DND-41 (cell line): ENCODE measurements at regions not wholly inside any gene's neighbourhood (a gene's known extent, or its start where the extent isn't known, plus 50 kb on each side); places are given as distances from the start of the nearest gene placed in this dataset.

Experiments used
- ATAC-seq: fragments of 200-7000 bp; cut with Tn5 transposase; 3 replicates; pipeline ENCODE4 v1.9.1; 2021; ENCODE audit warnings: low read depth; ENCODE audit not compliant: insufficient read depth
- DNase-seq: peaks from one replicate; pipeline ENCODE4 v3.0.0-alpha.2; 2020
- H2AFZ ChIP-seq: 2 replicates; pipeline ENCODE4 v1.6.0; 2012; ENCODE audit warnings: low read depth, low read length
- H3K27ac ChIP-seq: 2 replicates; pipeline ENCODE4 v1.5.1; 2012; ENCODE audit warnings: low read length, inconsistent platforms
- H3K27me3 ChIP-seq: fragments of 200-600 bp; sonication (generic); 2 replicates; pipeline ENCODE4 v1.6.0; 2012; ENCODE audit warnings: low read length, mild to moderate bottlenecking, inconsistent platforms; ENCODE audit not compliant: insufficient read depth, poor library complexity
- H3K36me3 ChIP-seq: 2 replicates; pipeline ENCODE4 v1.5.1; 2012; ENCODE audit warnings: low read length, inconsistent platforms; ENCODE audit not compliant: insufficient read depth
- H3K4me1 ChIP-seq: 2 replicates; pipeline ENCODE4 v1.5.1; 2012; ENCODE audit warnings: mild to moderate bottlenecking, low read length; ENCODE audit not compliant: insufficient read depth
- H3K4me2 ChIP-seq: 2 replicates; pipeline ENCODE4 v1.6.0; 2012; ENCODE audit warnings: mild to moderate bottlenecking, moderate library complexity, low read length, inconsistent platforms; ENCODE audit not compliant: insufficient read depth
- H3K4me3 ChIP-seq, 2 experiments: fragments of 200-600 bp in 1 of 2; shearing (Covaris generic) in 1 of 2; 2 replicates each; pipeline ENCODE4 v1.5.1; 2012 to 2016; ENCODE audit warnings: inconsistent platforms in 2 of 2, low read length in 2 of 2, mild to moderate bottlenecking in 2 of 2, low read depth in 1 of 2, moderate library complexity in 1 of 2
- H3K79me2 ChIP-seq: 2 replicates; pipeline ENCODE4 v1.6.0; 2012; ENCODE audit warnings: low read length, inconsistent platforms; ENCODE audit not compliant: insufficient read depth
- H3K9ac ChIP-seq: 2 replicates; pipeline ENCODE4 v1.6.0; 2012; ENCODE audit warnings: low read depth, mild to moderate bottlenecking, inconsistent platforms, low read length, moderate library complexity
- H3K9me3 ChIP-seq: 2 replicates; pipeline ENCODE4 v1.5.1; 2012; ENCODE audit warnings: low read length, moderate library complexity, mild to moderate bottlenecking, inconsistent platforms; ENCODE audit not compliant: insufficient read depth, severe bottlenecking
- H4K20me1 ChIP-seq: 2 replicates; pipeline ENCODE4 v1.6.0; 2012; ENCODE audit warnings: low read length; ENCODE audit not compliant: insufficient read depth
- EZH2 ChIP-seq: IDR thresholded peaks from 3 replicates; pipeline ENCODE4 v1.6.1; 2012; ENCODE audit warnings: borderline replicate concordance, low read depth, mild to moderate bottlenecking, moderate library complexity, low read length, inconsistent platforms; ENCODE audit not compliant: severe bottlenecking
- TF ChIP-seq, protein P1 (sequence below): IDR thresholded peaks from 2 replicates; pipeline ENCODE4 v1.5.1; 2012; ENCODE audit warnings: borderline replicate concordance, low read length, moderate library complexity, mild to moderate bottlenecking; ENCODE audit not compliant: poor library complexity, severe bottlenecking; ENCODE audit errors: extremely low read depth

DNA sequence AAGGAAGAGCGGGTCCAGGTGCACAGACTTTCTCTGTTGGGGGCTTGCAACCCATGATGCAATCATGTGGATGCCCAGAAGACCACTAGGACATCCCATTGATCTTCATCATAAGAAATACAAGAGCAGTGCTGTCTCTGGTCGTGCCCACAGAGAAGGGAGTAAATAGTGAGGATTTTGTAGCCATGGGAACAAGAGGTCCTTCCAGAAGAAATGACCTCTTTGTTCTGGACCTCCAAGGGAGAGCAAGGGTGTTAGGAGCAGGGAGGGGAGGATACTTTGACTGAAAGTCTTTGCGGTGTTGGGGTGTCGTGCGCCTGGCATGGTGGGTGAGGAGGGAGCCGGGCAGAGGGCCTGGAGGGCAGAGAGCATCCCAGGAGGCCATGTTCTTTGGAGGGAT lies 55.0 kb upstream of the EN2 start:
- H3K79me2 ChIP-seq: no peaks in the 10 kb centered on the region
- no peak overlapping the region for H3K27ac ChIP-seq
- no peaks in the 10 kb centered on the region for H3K36me3 ChIP-seq
- no peak for ATAC-seq
- no peak overlapping the region for H3K4me3 ChIP-seq
- no peak overlapping the region for H3K4me2 ChIP-seq
- H3K27me3 ChIP-seq: peaks cover 26% of the 10 kb centered on the region
- no peaks in the 10 kb centered on the region for H4K20me1 ChIP-seq
- H2AFZ ChIP-seq: no peak overlapping the region
- H3K9ac ChIP-seq: no peak overlapping the region
- TF ChIP-seq, protein P1, sequence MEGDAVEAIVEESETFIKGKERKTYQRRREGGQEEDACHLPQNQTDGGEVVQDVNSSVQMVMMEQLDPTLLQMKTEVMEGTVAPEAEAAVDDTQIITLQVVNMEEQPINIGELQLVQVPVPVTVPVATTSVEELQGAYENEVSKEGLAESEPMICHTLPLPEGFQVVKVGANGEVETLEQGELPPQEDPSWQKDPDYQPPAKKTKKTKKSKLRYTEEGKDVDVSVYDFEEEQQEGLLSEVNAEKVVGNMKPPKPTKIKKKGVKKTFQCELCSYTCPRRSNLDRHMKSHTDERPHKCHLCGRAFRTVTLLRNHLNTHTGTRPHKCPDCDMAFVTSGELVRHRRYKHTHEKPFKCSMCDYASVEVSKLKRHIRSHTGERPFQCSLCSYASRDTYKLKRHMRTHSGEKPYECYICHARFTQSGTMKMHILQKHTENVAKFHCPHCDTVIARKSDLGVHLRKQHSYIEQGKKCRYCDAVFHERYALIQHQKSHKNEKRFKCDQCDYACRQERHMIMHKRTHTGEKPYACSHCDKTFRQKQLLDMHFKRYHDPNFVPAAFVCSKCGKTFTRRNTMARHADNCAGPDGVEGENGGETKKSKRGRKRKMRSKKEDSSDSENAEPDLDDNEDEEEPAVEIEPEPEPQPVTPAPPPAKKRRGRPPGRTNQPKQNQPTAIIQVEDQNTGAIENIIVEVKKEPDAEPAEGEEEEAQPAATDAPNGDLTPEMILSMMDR: no peak
- TF ChIP-seq EZH2: no peak
- H3K9me3 ChIP-seq: no peaks in the 10 kb centered on the region
- H3K4me1 ChIP-seq: no peaks in the 10 kb centered on the region
- DNase-seq: no peak

DNA sequence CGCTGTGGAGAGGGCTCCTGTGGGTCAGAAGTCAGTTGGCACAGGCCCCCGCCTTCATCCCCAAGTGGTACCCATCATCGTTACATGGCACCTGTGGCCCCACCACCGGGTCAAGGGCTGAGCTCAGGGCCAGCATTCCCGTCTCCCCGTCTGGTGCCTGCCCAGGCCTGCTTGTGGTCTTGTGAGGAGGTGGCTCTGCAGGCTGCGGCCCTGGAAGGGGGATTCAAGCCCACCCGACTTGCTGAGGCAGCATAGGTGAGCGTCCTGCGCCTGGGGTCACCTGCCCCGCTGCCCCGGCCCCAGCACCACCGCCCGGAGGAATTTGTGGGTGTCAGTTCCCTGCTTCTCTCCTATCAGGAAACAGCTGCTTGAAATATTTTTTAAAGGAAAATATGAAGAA lies 53.0 kb upstream of the EN2 start:
- no peak overlapping the region for H2AFZ ChIP-seq
- no peaks in the 10 kb centered on the region for H3K36me3 ChIP-seq
- H4K20me1 ChIP-seq: no peaks in the 10 kb centered on the region
- no peaks in the 10 kb centered on the region for H3K4me1 ChIP-seq
- H3K27me3 ChIP-seq: peaks cover 23% of the 10 kb centered on the region
- H3K9ac ChIP-seq: no peak overlapping the region
- ATAC-seq (no peak), DNase-seq (no peak)
- H3K9me3 ChIP-seq: no peaks in the 10 kb centered on the region
- no peak overlapping the region for H3K4me2 ChIP-seq
- no peak for TF ChIP-seq EZH2
- TF ChIP-seq, protein P1: no peak
- H3K27ac ChIP-seq: no peak overlapping the region
- no peaks in the 10 kb centered on the region for H3K79me2 ChIP-seq
- no peak overlapping the region for H3K4me3 ChIP-seq

DNA sequence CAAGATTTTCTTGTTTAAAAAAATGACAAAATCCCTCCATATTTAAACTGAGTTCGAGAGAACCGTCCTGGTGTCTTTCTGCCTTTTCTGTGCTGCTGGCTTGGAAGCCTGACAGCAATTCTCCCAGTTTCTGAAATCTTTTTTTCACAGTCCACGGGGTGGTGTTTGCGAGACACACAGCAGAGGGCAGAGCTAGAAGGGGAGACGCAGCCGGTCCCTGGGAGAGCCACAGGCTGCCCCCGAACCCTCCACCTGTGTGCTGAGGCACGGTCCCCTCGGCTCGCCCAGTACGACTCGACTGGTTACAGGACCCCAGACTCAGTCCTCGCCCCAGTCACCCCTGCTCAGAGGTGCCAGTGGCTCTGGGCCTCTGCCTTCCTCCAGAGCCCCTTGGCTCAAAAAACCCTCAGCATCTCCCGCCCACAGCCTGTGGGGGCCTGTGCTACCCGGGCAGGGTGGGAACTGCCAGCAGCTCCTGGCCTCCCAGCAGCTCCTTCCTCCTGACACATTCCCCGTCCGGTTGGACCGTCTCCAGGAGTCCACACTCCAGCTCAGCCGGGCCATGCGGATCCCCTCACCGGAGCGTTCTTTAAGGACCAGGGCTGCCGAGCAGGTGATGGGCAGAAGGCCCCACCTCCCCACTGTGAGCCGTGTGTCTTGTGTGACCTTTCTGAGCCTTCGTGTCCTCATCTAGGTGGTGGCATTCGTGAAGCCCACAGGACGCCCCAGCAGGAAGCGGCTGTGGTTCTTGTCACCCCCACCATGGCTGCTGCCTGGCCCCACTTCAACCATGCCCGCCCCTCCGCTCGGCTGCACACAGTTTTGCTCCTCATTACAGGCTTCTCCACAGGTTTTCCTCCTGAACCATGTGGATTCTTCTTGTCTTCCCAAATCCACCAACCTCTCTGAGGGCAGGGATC lies 52.3 kb upstream of the EN2 start:
- peaks cover 23% of the 10 kb centered on the region for H3K27me3 ChIP-seq
- TF ChIP-seq EZH2: no peak
- TF ChIP-seq, protein P1: no peak
- no peak for DNase-seq

More for the DNA sequence above, 52.3 kb upstream of the EN2 start:
- no peak overlapping the region for H3K27ac ChIP-seq
- no peaks in the 10 kb centered on the region for H3K4me1 ChIP-seq
- peak; percentile 62 for ATAC-seq
- no peaks in the 10 kb centered on the region for H4K20me1 ChIP-seq
- H2AFZ ChIP-seq: no peak overlapping the region
- H3K9me3 ChIP-seq: no peaks in the 10 kb centered on the region
- no peak overlapping the region for H3K4me2 ChIP-seq
- no peaks in the 10 kb centered on the region for H3K36me3 ChIP-seq
- no peaks in the 10 kb centered on the region for H3K79me2 ChIP-seq
- H3K4me3 ChIP-seq: no peak overlapping the region
- H3K9ac ChIP-seq: no peak overlapping the region
